ENCODE measurements at regions not wholly inside any gene's neighbourhood (a gene's known extent, or its start where the extent isn't known, plus 50 kb on each side); places are given as distances from the start of the nearest gene placed in this dataset.
"Not testable (repeated sequence)": the region's sequence is repeated elsewhere in the genome, so short reads cannot be mapped to it uniquely, and the experiment has no call there.

- Histone ChIP-seq H3K4me3 (ENCODE audit: insufficient read depth, low read length) (no peak overlapping the region), H3K4me2 (ENCODE audit: insufficient read depth, low read length) (no peak overlapping the region), H3K79me2 (ENCODE audit: insufficient read depth, low read length) (no peaks in the 10 kb centered on the region), H3K36me3 (ENCODE audit: insufficient read depth, low read length) (no peaks in the 10 kb centered on the region), H4K20me1 (ENCODE audit: insufficient read depth, low read length) (no peaks in the 10 kb centered on the region), H3K27me3 (ENCODE audit: insufficient read depth, low read length) (no peaks in the 10 kb centered on the region), H2AFZ (ENCODE audit: low read length) (peak overlapping the region; percentile 38), H3K27ac (ENCODE audit: low read depth, low read length) (no peak overlapping the region), H3K4me1 (ENCODE audit: insufficient read depth, low read length) (peaks cover 11% of the 10 kb centered on the region), H3K9me3 (ENCODE audit: low read depth, low read length) (no peaks in the 10 kb centered on the region)
- no peak for DNase-seq (ENCODE audit: insufficient read length, low spot score, missing footprints)
- TF ChIP-seq CTCF (IDR thresholded peaks at IDR 0.05; ENCODE audit: extremely low read depth, low read depth, low read length) = no peak
These were observed 68.1 kb upstream of the CEP85L start for GRCh38 chr6:118719351-118720124.

- Histone ChIP-seq H3K36me3 (ENCODE audit: insufficient read depth, low read length) (no peaks in the 10 kb centered on the region), H3K9me3 (ENCODE audit: low read depth, low read length) (no peaks in the 10 kb centered on the region), H3K27ac (ENCODE audit: low read depth, low read length) (no peak overlapping the region), H3K4me1 (ENCODE audit: insufficient read depth, low read length) (peaks cover 11% of the 10 kb centered on the region), H3K27me3 (ENCODE audit: insufficient read depth, low read length) (no peaks in the 10 kb centered on the region), H3K4me3 (ENCODE audit: insufficient read depth, low read length) (no peak overlapping the region), H3K79me2 (ENCODE audit: insufficient read depth, low read length) (no peaks in the 10 kb centered on the region), H4K20me1 (ENCODE audit: insufficient read depth, low read length) (no peaks in the 10 kb centered on the region), H2AFZ (ENCODE audit: low read length) (no peak overlapping the region), H3K4me2 (ENCODE audit: insufficient read depth, low read length) (no peak overlapping the region)
- DNase-seq (ENCODE audit: insufficient read length, low spot score, missing footprints) = no peak
- no peak for TF ChIP-seq CTCF (IDR thresholded peaks at IDR 0.05; ENCODE audit: extremely low read depth, low read depth, low read length)
These were observed 67.5 kb upstream of the CEP85L start for GRCh38 chr6:118718903-118719302.

- H3K9me3 ChIP-seq (ENCODE audit: low read depth, low read length) = no peaks in the 10 kb centered on the region
- H3K4me1 ChIP-seq (ENCODE audit: insufficient read depth, low read length) = peaks cover 16% of the 10 kb centered on the region
- no peaks in the 10 kb centered on the region for H4K20me1 ChIP-seq (ENCODE audit: insufficient read depth, low read length)
- H3K4me3 ChIP-seq (ENCODE audit: insufficient read depth, low read length) = no peak overlapping the region
- H3K27me3 ChIP-seq (ENCODE audit: insufficient read depth, low read length) = no peaks in the 10 kb centered on the region
- no peak overlapping the region for H3K27ac ChIP-seq (ENCODE audit: low read depth, low read length)
- H2AFZ ChIP-seq (ENCODE audit: low read length) = no peak overlapping the region
- no peaks in the 10 kb centered on the region for H3K79me2 ChIP-seq (ENCODE audit: insufficient read depth, low read length)
- no peaks in the 10 kb centered on the region for H3K36me3 ChIP-seq (ENCODE audit: insufficient read depth, low read length)
- no peak for TF ChIP-seq CTCF (IDR thresholded peaks at IDR 0.05; ENCODE audit: extremely low read depth, low read depth, low read length)
- no peak for DNase-seq (ENCODE audit: insufficient read length, low spot score, missing footprints)
- no peak overlapping the region for H3K4me2 ChIP-seq (ENCODE audit: insufficient read depth, low read length)
These were observed 66.9 kb upstream of the CEP85L start for GRCh38 chr6:118718297-118718696.

- H3K27ac ChIP-seq (ENCODE audit: low read depth, low read length) = no peak overlapping the region
- no peak overlapping the region for H3K4me2 ChIP-seq (ENCODE audit: insufficient read depth, low read length)
- H3K9me3 ChIP-seq (ENCODE audit: low read depth, low read length) = no peaks in the 10 kb centered on the region
- DNase-seq (ENCODE audit: insufficient read length, low spot score, missing footprints) = no peak
- H3K4me3 ChIP-seq (ENCODE audit: insufficient read depth, low read length) = no peak overlapping the region
- H3K79me2 ChIP-seq (ENCODE audit: insufficient read depth, low read length) = no peaks in the 10 kb centered on the region
- no peaks in the 10 kb centered on the region for H3K36me3 ChIP-seq (ENCODE audit: insufficient read depth, low read length)
- no peaks in the 10 kb centered on the region for H3K27me3 ChIP-seq (ENCODE audit: insufficient read depth, low read length)
- H2AFZ ChIP-seq (ENCODE audit: low read length) = no peak overlapping the region
- H3K4me1 ChIP-seq (ENCODE audit: insufficient read depth, low read length) = peaks cover 14% of the 10 kb centered on the region
- no peaks in the 10 kb centered on the region for H4K20me1 ChIP-seq (ENCODE audit: insufficient read depth, low read length)
- TF ChIP-seq CTCF (IDR thresholded peaks at IDR 0.05; ENCODE audit: extremely low read depth, low read depth, low read length) = no peak
These were observed 65.7 kb upstream of the CEP85L start for GRCh38 chr6:118717106-118717505.

GRCh38 chr6:118715907-118716306, 64.5 kb upstream of the CEP85L start:
- H3K79me2 ChIP-seq (ENCODE audit: insufficient read depth, low read length); H3K36me3 ChIP-seq (ENCODE audit: insufficient read depth, low read length); H3K9me3 ChIP-seq (ENCODE audit: low read depth, low read length); H2AFZ ChIP-seq (ENCODE audit: low read length); H4K20me1 ChIP-seq (ENCODE audit: insufficient read depth, low read length); H3K4me2 ChIP-seq (ENCODE audit: insufficient read depth, low read length); H3K27me3 ChIP-seq (ENCODE audit: insufficient read depth, low read length); H3K27ac ChIP-seq (ENCODE audit: low read depth, low read length); DNase-seq (ENCODE audit: insufficient read length, low spot score, missing footprints); H3K4me3 ChIP-seq (ENCODE audit: insufficient read depth, low read length): not testable (repeated sequence)
- peaks cover 14% of the 10 kb centered on the region for H3K4me1 ChIP-seq (ENCODE audit: insufficient read depth, low read length)
